ENCODE measurements at regions not wholly inside any gene's neighbourhood (a gene's known extent, or its start where the extent isn't known, plus 50 kb on each side); places are given as distances from the start of the nearest gene placed in this dataset.

GRCh38 chr13:86858216-86858615 lies 813.0 kb upstream of the SLITRK5 start:
- TF ChIP-seq CTCF (IDR thresholded peaks at IDR 0.05) (no peak), ZFX (IDR thresholded peaks at IDR 0.05; ENCODE audit: borderline replicate concordance) (no peak)
- H3K27ac ChIP-seq: no peak overlapping the region

GRCh38 chr13:86862137-86862536 lies 809.0 kb upstream of the SLITRK5 start:
- H3K27ac ChIP-seq: no peak overlapping the region
- no peak for TF ChIP-seq CTCF (IDR thresholded peaks at IDR 0.05)
- TF ChIP-seq ZFX (IDR thresholded peaks at IDR 0.05; ENCODE audit: borderline replicate concordance): no peak

GRCh38 chr13:86864376-86864775 lies 806.8 kb upstream of the SLITRK5 start:
- no peak overlapping the region for H3K27ac ChIP-seq
- TF ChIP-seq CTCF (IDR thresholded peaks at IDR 0.05) (no peak), ZFX (IDR thresholded peaks at IDR 0.05; ENCODE audit: borderline replicate concordance) (no peak)

GRCh38 chr13:86870444-86870843 lies 800.7 kb upstream of the SLITRK5 start:
- TF ChIP-seq CTCF (IDR thresholded peaks at IDR 0.05) (peak; percentile 78), ZFX (IDR thresholded peaks at IDR 0.05; ENCODE audit: borderline replicate concordance) (no peak)
- no peak overlapping the region for H3K27ac ChIP-seq

- TF ChIP-seq CTCF (IDR thresholded peaks at IDR 0.05): no peak
- TF ChIP-seq ZFX (IDR thresholded peaks at IDR 0.05; ENCODE audit: borderline replicate concordance): no peak
- H3K27ac ChIP-seq: no peak overlapping the region
Measured at GRCh38 chr13:86877441-86877840, 793.7 kb upstream of the SLITRK5 start.

- TF ChIP-seq ZFX (IDR thresholded peaks at IDR 0.05; ENCODE audit: borderline replicate concordance): no peak
- no peak for TF ChIP-seq CTCF (IDR thresholded peaks at IDR 0.05)
- H3K27ac ChIP-seq: no peak overlapping the region
Measured at GRCh38 chr13:86878781-86879180, 792.4 kb upstream of the SLITRK5 start.

GRCh38 chr13:86881390-86881789 lies 789.8 kb upstream of the SLITRK5 start:
- no peak for TF ChIP-seq ZFX (IDR thresholded peaks at IDR 0.05; ENCODE audit: borderline replicate concordance)
- no peak for TF ChIP-seq CTCF (IDR thresholded peaks at IDR 0.05)
- H3K27ac ChIP-seq: no peak overlapping the region

All from 22Rv1 (cell line).